ENCODE measurements at regions not wholly inside any gene's neighbourhood (a gene's known extent, or its start where the extent isn't known, plus 50 kb on each side); places are given as distances from the start of the nearest gene placed in this dataset.

GRCh38 chr10:8438603-8439002, 384.1 kb downstream of the GATA3 start:
- no peak for DNase-seq

GRCh38 chr10:8439040-8439439, 384.6 kb downstream of the GATA3 start:
- DNase-seq = no peak

- DNase-seq = no peak
Observed at GRCh38 chr10:8444630-8445029, 390.1 kb downstream of the GATA3 start.

GRCh38 chr10:8445353-8445752, 390.9 kb downstream of the GATA3 start:
- DNase-seq = no peak

GRCh38 chr10:8449909-8450308, 395.4 kb downstream of the GATA3 start:
- no peak for DNase-seq

- DNase-seq = peak; percentile 42
Observed at GRCh38 chr10:8453587-8453986, 399.1 kb downstream of the GATA3 start.

- no peak for DNase-seq
Observed at GRCh38 chr10:8454357-8454756, 399.9 kb downstream of the GATA3 start.

GRCh38 chr10:8455181-8455580, 400.7 kb downstream of the GATA3 start:
- DNase-seq = no peak

- no peak for DNase-seq
Observed at GRCh38 chr10:8456386-8456785, 401.9 kb downstream of the GATA3 start.

- DNase-seq = no peak
Observed at GRCh38 chr10:8460626-8461025, 406.1 kb downstream of the GATA3 start.

- no peak for DNase-seq
Observed at GRCh38 chr10:8462565-8462964, 408.1 kb downstream of the GATA3 start.

- no peak for DNase-seq
Observed at GRCh38 chr10:8463853-8464252, 409.4 kb downstream of the GATA3 start.

GRCh38 chr10:8468477-8468876, 414.0 kb downstream of the GATA3 start:
- DNase-seq = no peak

- no peak for DNase-seq
Observed at GRCh38 chr10:8473205-8473604, 418.7 kb downstream of the GATA3 start.

- DNase-seq = no peak
Observed at GRCh38 chr10:8477300-8477699, 422.8 kb downstream of the GATA3 start.

- DNase-seq = no peak
Observed at GRCh38 chr10:8481718-8482504, 427.4 kb downstream of the GATA3 start.

- no peak for DNase-seq
Observed at GRCh38 chr10:8485032-8485431, 430.5 kb downstream of the GATA3 start.

- DNase-seq = no peak
Observed at GRCh38 chr10:8487346-8487745, 432.9 kb downstream of the GATA3 start.

GRCh38 chr10:8489232-8489631, 434.7 kb downstream of the GATA3 start:
- DNase-seq = no peak

- no peak for DNase-seq
Observed at GRCh38 chr10:8489823-8490222, 435.3 kb downstream of the GATA3 start.

- no peak for DNase-seq
Observed at GRCh38 chr10:8498290-8498689, 443.8 kb downstream of the GATA3 start.

- DNase-seq = no peak
Observed at GRCh38 chr10:8498881-8499280, 444.4 kb downstream of the GATA3 start.

- DNase-seq = no peak
Observed at GRCh38 chr10:8499312-8499711, 444.8 kb downstream of the GATA3 start.

- DNase-seq = no peak
Observed at GRCh38 chr10:8499752-8500390, 445.4 kb downstream of the GATA3 start.

GRCh38 chr10:8502573-8502972, 448.1 kb downstream of the GATA3 start:
- DNase-seq = no peak
